K562 (cell line): ENCODE measurements at regions not wholly inside any gene's neighbourhood (a gene's known extent, or its start where the extent isn't known, plus 50 kb on each side); places are given as distances from the start of the nearest gene placed in this dataset.

Source experiments
- ATAC-seq: fragments of 200-7000 bp; cut with Tn5 transposase; 3 replicates; pipeline ENCODE4 v1.9.1; 2020; ENCODE audit warnings: moderate library complexity
- BruUV-seq: library from RNA; stranded (reverse); fragments of 400-500 nt; replicated peaks from 2 replicates; lab custom pipeline; 2021; lab: Mats Ljungman, UMichigan
- CTCF ChIA-PET: fragments of 300-600 bp; formaldehyde crosslinking; extraction: SDS; loops from one replicate; lab custom pipeline; 2021; ENCODE audit warnings: low intra/inter-chr PET ratio; lab: Yijun Ruan, JAX
- POLR2A ChIA-PET: fragments of 300-600, 350-650 bp; sonication (Branson Sonifier 250); formaldehyde crosslinking; extraction: SDS; loops from one replicate; lab custom pipeline; 2021; ENCODE audit warnings: antibody characterized with exemption, inconsistent platforms; lab: Yijun Ruan, JAX
- DNase-seq, 4 experiments: peaks; one replicate each; pipeline versions ENCODE4 v3.0.0 to v3.0.0-alpha.2; 2011 to 2018; ENCODE audit warnings: low spot score in 3 of 4, mixed read lengths in 3 of 4; ENCODE audit errors: extremely low read depth in 1 of 4
- FAIRE-seq: peaks from 2 replicates; lab custom pipeline; 2011; peaks lifted over from hg19 to GRCh38; lab: Jason Lieb, UNC
- H2AFZ ChIP-seq: 2 replicates; pipeline ENCODE4 v1.6.0; 2011; ENCODE audit warnings: low read depth, low read length, control low read depth, inconsistent platforms
- H3K27ac ChIP-seq: fragments of 200-600 bp; 3 replicates; pipeline ENCODE4 v1.8.0; 2011; ENCODE audit warnings: low read depth, mild to moderate bottlenecking, control low read depth, inconsistent platforms, low read length, moderate library complexity, mixed read lengths; ENCODE audit errors: extremely low read depth
- H3K27me3 ChIP-seq, 2 experiments: fragments of 300-600 bp in 1 of 2; 2 replicates in 1 of 2; 3 replicates in 1 of 2; pipeline versions ENCODE4 v1.6.0 to v1.8.0; 2011; ENCODE audit warnings: inconsistent platforms in 2 of 2, low read length in 2 of 2, mild to moderate bottlenecking in 1 of 2, mixed read lengths in 1 of 2, moderate library complexity in 1 of 2; ENCODE audit not compliant: control insufficient read depth in 2 of 2, insufficient read depth in 2 of 2
- H3K36me3 ChIP-seq: fragments of 300-600 bp; 3 replicates; pipeline ENCODE4 v1.8.0; 2011; ENCODE audit warnings: mild to moderate bottlenecking, low read length, inconsistent platforms; ENCODE audit not compliant: control insufficient read depth, insufficient read depth
- H3K4me1 ChIP-seq, 2 experiments: fragments of 200-600 bp in 1 of 2; replicated peaks in 1 of 2; 2 replicates in 1 of 2; 3 replicates in 1 of 2; pipeline versions ENCODE4 v1.5.1 to v1.8.0; 2011; ENCODE audit warnings: inconsistent platforms in 2 of 2, low read length in 2 of 2, mild to moderate bottlenecking in 1 of 2, mixed read lengths in 1 of 2, moderate library complexity in 1 of 2; ENCODE audit not compliant: control insufficient read depth in 2 of 2, insufficient read depth in 2 of 2
- H3K4me2 ChIP-seq: 2 replicates; pipeline ENCODE4 v1.6.1; 2011; ENCODE audit warnings: low read length, control low read depth, inconsistent platforms, mixed read lengths; ENCODE audit not compliant: insufficient read depth
- H3K4me3 ChIP-seq: fragments of 200-600 bp; sonication (generic), shearing (Covaris generic); 2 replicates; pipeline ENCODE4 v1.5.1; 2016; ENCODE audit warnings: control low read depth, inconsistent platforms
- H3K79me2 ChIP-seq: fragments of 200-600 bp; 3 replicates; pipeline ENCODE4 v1.8.0; 2011; ENCODE audit warnings: low read length, inconsistent platforms; ENCODE audit not compliant: control insufficient read depth, insufficient read depth
- H3K9ac ChIP-seq, 2 experiments: 2 replicates each; pipeline versions ENCODE4 v1.6.0 to v1.6.1; 2011; ENCODE audit warnings: low read depth in 2 of 2, low read length in 2 of 2, control low read depth in 1 of 2, inconsistent platforms in 1 of 2, mild to moderate bottlenecking in 1 of 2, mixed read lengths in 1 of 2; ENCODE audit not compliant: insufficient read depth in 1 of 2
- H3K9me1 ChIP-seq: one replicate; pipeline ENCODE4 v1.6.0; 2011; ENCODE audit warnings: inconsistent platforms, mild to moderate bottlenecking, low read length, moderate library complexity; ENCODE audit not compliant: control insufficient read depth, insufficient read depth
- H3K9me3 ChIP-seq: replicated peaks from 2 replicates; pipeline ENCODE4 v1.5.1; 2011; ENCODE audit warnings: low read depth, low read length, inconsistent platforms; ENCODE audit not compliant: control insufficient read depth, insufficient read depth
- H4K20me1 ChIP-seq: replicated peaks from 2 replicates; pipeline ENCODE4 v1.6.1; 2011; ENCODE audit warnings: low read length, inconsistent platforms, mixed read lengths; ENCODE audit not compliant: control insufficient read depth, insufficient read depth
- AFF4 ChIP-seq: sonication (generic); formaldehyde crosslinking; IDR thresholded peaks from 2 replicates; pipeline ENCODE4 v1.8.0; 2023; ENCODE audit warnings: mild to moderate bottlenecking, missing genetic modification reagents
- BHLHE40 ChIP-seq: IDR thresholded peaks from 2 replicates; pipeline ENCODE4 v1.6.1; 2011; ENCODE audit warnings: low read length, improper control_type of control experiment
- E2F3 ChIP-seq: fragments of 250-450 bp; sonication (Bioruptor Pico); IDR thresholded peaks from 2 replicates; pipeline ENCODE4 v1.4.0; 2020; ENCODE audit warnings: mild to moderate bottlenecking
- GTF2A2 ChIP-seq: IDR thresholded peaks from 2 replicates; pipeline ENCODE4 v1.6.1; 2016; ENCODE audit warnings: mild to moderate bottlenecking, missing genetic modification characterization, missing compliant biosample characterization
- ID3 ChIP-seq, 2 experiments: fragments of 250-450 bp in 1 of 2; fragments of 450-650 bp in 1 of 2; sonication (Bioruptor Pico) in 1 of 2; IDR thresholded peaks; 2 replicates each; pipeline versions ENCODE4 v1.6.1 to v1.8.0; 2016 to 2021; ENCODE audit warnings: mild to moderate bottlenecking in 2 of 2, moderate library complexity in 2 of 2, missing compliant biosample characterization in 1 of 2, missing genetic modification characterization in 1 of 2
- KDM1A ChIP-seq, 2 experiments: fragments of 450-650 bp; IDR thresholded peaks; 2 replicates each; pipeline ENCODE4 v1.6.1; 2016; ENCODE audit warnings: mild to moderate bottlenecking in 2 of 2
- TRIM24 ChIP-seq, 2 experiments: fragments of 450-650 bp; IDR thresholded peaks; 2 replicates each; pipeline ENCODE4 v1.6.1; 2016
- ZNF444 ChIP-seq: fragments of 250-450 bp; sonication (Bioruptor Pico); IDR thresholded peaks from 2 replicates; pipeline ENCODE4 v1.4.0; 2020; ENCODE audit warnings: mild to moderate bottlenecking, moderate library complexity
- WGBS: fragments of 100-300 bp; shearing (Covaris generic); methylation state at CpG from one replicate; pipeline ENCODE4 v1.1.6; 2016; ENCODE audit warnings: low coverage, mixed read lengths; ENCODE audit not compliant: insufficient coverage; ENCODE audit errors: missing lambda C conversion rate; 5-methylcytosine and 5-hydroxymethylcytosine counted together
- in situ Hi-C: fragments of 300-500 bp; cut with MboI; formaldehyde crosslinking; loops from 4 replicates; pipeline ENCODE4 v1.15.0; 2018; ENCODE audit warnings: inconsistent platforms, mixed read lengths
- intact Hi-C: fragments of 100-400 bp; cut with micrococcal nuclease; formaldehyde crosslinking; loops from 2 replicates; pipeline ENCODE4 v1.14.2; 2022
- TF ChIP-seq, protein P1 (sequence below), 2 experiments: fragments of 450-650 bp; IDR thresholded peaks; 2 replicates each; pipeline ENCODE4 v1.6.1; 2016
- TF ChIP-seq, protein P2 (sequence below): sonication (generic); formaldehyde crosslinking; IDR thresholded peaks from 2 replicates; pipeline ENCODE4 v1.8.0; 2022; ENCODE audit warnings: missing genetic modification reagents, mild to moderate bottlenecking, moderate library complexity, borderline replicate concordance
- TF ChIP-seq, protein P3 (sequence below): fragments of 450-650 bp; formaldehyde crosslinking; IDR thresholded peaks from 2 replicates; pipeline ENCODE4 v1.4.0; 2020; ENCODE audit warnings: mild to moderate bottlenecking, moderate library complexity
- TF ChIP-seq, protein P4 (sequence below): fragments of 450-650 bp; conservative IDR thresholded peaks from 2 replicates; pipeline ENCODE4 v1.6.1; 2016; ENCODE audit warnings: missing genetic modification characterization, low read depth, mild to moderate bottlenecking, control low read depth, missing compliant biosample characterization

DNA sequence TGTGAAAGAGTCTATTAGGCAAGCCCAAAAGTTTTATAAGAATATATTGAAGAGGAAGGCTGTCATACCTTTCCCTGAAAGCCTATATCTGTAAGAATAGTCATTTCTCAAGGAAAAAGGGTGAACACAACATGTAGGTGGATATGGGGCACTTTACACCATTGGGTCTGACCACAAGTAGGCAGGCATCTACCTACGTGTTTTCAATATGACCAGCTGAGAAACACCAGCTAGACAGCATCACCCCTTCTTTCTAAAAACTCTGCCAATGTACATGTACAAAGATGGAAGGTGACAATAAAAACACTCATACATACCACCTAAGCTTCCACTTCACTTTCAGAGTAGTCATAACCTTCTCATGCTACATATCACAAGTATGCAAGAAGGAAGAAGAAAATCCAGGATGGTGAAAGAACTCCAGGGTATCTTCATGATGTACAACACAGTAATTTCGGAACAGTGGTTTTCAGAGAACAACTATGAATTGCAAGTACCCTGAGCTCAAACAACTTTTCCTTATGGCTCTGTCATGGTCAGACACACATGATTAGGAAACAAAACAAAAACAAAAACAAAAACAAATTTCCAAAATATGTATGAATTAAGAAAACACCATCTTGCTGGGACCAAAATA, 98.5 kb upstream of the ADGRL2 start:
- H3K4me2 ChIP-seq: no peak overlapping the region
- no peak overlapping the region for H3K4me3 ChIP-seq
- H4K20me1 ChIP-seq: no peaks in the 10 kb centered on the region
- CTCF ChIA-PET: no interaction called here
- no peaks in the 10 kb centered on the region; the same call in 1 of the 2 replicates for H3K9me3 ChIP-seq
- no peaks in the 10 kb centered on the region for H3K9me1 ChIP-seq
- no peaks in the 10 kb centered on the region for H3K79me2 ChIP-seq
- FAIRE-seq (no peak), ATAC-seq (no peak), DNase-seq (no peak)
- POLR2A ChIA-PET: no interaction called here
- 0% methylated on average over 2 of the region's 2 CpGs for WGBS
- no peaks in the 10 kb centered on the region for H3K27me3 ChIP-seq
- H3K27ac ChIP-seq: no peak overlapping the region
- BruUV-seq: no TSS peak
- H3K4me1 ChIP-seq: no peaks in the 10 kb centered on the region
- H2AFZ ChIP-seq: no peak overlapping the region
- no peaks in the 10 kb centered on the region for H3K36me3 ChIP-seq
- H3K9ac ChIP-seq: no peak overlapping the region
- in situ Hi-C loops: no loop called here
- intact Hi-C loops: no loop called here
- TF ChIP-seq E2F3 (CRISPR knock-in tag) (no peak), TRIM24 (IDR thresholded peaks at IDR 0.05) (no peak), AFF4 (CRISPR knock-in tag) (no peak), KDM1A (IDR thresholded peaks at IDR 0.05) (no peak), ID3 (CRISPR knock-in tag; IDR thresholded peaks at IDR 0.05) (no peak), ID3 (tag; IDR thresholded peaks at IDR 0.05) (no peak), GTF2A2 (no peak), BHLHE40 (no peak), ZNF444 (no peak)
- TF ChIP-seq, protein P1, sequence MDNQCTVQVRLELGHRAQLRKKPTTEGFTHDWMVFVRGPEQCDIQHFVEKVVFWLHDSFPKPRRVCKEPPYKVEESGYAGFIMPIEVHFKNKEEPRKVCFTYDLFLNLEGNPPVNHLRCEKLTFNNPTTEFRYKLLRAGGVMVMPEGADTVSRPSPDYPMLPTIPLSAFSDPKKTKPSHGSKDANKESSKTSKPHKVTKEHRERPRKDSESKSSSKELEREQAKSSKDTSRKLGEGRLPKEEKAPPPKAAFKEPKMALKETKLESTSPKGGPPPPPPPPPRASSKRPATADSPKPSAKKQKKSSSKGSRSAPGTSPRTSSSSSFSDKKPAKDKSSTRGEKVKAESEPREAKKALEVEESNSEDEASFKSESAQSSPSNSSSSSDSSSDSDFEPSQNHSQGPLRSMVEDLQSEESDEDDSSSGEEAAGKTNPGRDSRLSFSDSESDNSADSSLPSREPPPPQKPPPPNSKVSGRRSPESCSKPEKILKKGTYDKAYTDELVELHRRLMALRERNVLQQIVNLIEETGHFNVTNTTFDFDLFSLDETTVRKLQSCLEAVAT (IDR thresholded peaks at IDR 0.05): no peak
- TF ChIP-seq, protein P2, sequence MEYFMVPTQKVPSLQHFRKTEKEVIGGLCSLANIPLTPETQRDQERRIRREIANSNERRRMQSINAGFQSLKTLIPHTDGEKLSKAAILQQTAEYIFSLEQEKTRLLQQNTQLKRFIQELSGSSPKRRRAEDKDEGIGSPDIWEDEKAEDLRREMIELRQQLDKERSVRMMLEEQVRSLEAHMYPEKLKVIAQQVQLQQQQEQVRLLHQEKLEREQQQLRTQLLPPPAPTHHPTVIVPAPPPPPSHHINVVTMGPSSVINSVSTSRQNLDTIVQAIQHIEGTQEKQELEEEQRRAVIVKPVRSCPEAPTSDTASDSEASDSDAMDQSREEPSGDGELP: no peak
- TF ChIP-seq, protein P3, sequence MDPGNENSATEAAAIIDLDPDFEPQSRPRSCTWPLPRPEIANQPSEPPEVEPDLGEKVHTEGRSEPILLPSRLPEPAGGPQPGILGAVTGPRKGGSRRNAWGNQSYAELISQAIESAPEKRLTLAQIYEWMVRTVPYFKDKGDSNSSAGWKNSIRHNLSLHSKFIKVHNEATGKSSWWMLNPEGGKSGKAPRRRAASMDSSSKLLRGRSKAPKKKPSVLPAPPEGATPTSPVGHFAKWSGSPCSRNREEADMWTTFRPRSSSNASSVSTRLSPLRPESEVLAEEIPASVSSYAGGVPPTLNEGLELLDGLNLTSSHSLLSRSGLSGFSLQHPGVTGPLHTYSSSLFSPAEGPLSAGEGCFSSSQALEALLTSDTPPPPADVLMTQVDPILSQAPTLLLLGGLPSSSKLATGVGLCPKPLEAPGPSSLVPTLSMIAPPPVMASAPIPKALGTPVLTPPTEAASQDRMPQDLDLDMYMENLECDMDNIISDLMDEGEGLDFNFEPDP (CRISPR knock-in tag): no peak
- TF ChIP-seq, protein P4, sequence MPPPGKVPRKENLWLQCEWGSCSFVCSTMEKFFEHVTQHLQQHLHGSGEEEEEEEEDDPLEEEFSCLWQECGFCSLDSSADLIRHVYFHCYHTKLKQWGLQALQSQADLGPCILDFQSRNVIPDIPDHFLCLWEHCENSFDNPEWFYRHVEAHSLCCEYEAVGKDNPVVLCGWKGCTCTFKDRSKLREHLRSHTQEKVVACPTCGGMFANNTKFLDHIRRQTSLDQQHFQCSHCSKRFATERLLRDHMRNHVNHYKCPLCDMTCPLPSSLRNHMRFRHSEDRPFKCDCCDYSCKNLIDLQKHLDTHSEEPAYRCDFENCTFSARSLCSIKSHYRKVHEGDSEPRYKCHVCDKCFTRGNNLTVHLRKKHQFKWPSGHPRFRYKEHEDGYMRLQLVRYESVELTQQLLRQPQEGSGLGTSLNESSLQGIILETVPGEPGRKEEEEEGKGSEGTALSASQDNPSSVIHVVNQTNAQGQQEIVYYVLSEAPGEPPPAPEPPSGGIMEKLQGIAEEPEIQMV: no peak
